HL-60 (cell line): ENCODE measurements at regions not wholly inside any gene's neighbourhood (a gene's known extent, or its start where the extent isn't known, plus 50 kb on each side); places are given as distances from the start of the nearest gene placed in this dataset.

Experiments used
- DNase-seq, 2 experiments: peaks; one replicate each; pipeline ENCODE4 v3.0.0-alpha.2; 2010 to 2020; ENCODE audit warnings: low read depth in 1 of 2, low spot score in 1 of 2
- H3K27ac ChIP-seq: fragments of 250-450 bp; sonication (Bioruptor Pico); replicated peaks from 2 replicates; pipeline ENCODE4 v1.5.1; 2020; ENCODE audit warnings: mild to moderate bottlenecking, moderate library complexity
- H3K27me3 ChIP-seq: fragments of 250-450 bp; sonication (Bioruptor Pico); 2 replicates; pipeline ENCODE4 v1.5.1; 2021; ENCODE audit warnings: mild to moderate bottlenecking, moderate library complexity; ENCODE audit not compliant: insufficient read depth, poor library complexity, severe bottlenecking
- H3K4me3 ChIP-seq: replicated peaks from 2 replicates; pipeline ENCODE4 v1.5.1; 2011; ENCODE audit warnings: mild to moderate bottlenecking, control low read depth, low read length; ENCODE audit not compliant: insufficient read depth
- GABPA ChIP-seq: IDR thresholded peaks from 2 replicates; pipeline ENCODE4 v1.6.1; 2012; ENCODE audit warnings: low read depth
- POLR2AphosphoS5 ChIP-seq: IDR thresholded peaks from 2 replicates; pipeline ENCODE4 v1.6.1; 2012; ENCODE audit warnings: low read depth
- SPI1 ChIP-seq: IDR thresholded peaks from 2 replicates; pipeline ENCODE4 v1.6.1; 2012; ENCODE audit warnings: low read depth, mild to moderate bottlenecking, borderline replicate concordance
- TF ChIP-seq, protein P1 (sequence below): IDR thresholded peaks from one replicate; pipeline ENCODE4 v1.5.1; 2011; ENCODE audit warnings: low read length, control low read depth, inconsistent platforms; ENCODE audit not compliant: insufficient read depth
- TF ChIP-seq, protein P2 (sequence below): IDR thresholded peaks from 2 replicates; pipeline ENCODE4 v1.6.1; 2012; ENCODE audit warnings: low read depth; ENCODE audit not compliant: insufficient replicate concordance

DNA sequence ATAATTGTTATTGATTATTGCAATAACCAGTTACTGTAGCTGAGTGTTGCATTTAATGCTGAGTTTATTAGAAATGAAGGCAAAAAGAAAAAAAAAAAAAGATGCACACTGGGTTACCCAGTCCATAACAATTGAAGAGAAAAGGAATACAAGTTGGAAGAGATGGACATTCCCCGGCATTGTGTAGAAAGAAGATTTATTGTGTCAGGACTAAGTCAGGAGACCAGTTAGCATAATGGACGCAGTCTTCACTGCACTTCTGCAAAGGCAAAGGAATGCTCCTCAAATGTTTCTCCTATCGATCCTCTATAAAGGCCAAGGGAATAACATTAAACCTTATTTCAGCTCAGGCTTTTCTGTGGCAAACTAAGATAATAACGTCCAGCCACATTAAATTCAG, 157.8 kb downstream of the INSIG2 start:
- Histone ChIP-seq H3K4me3 (no peak overlapping the region), H3K27ac (no peak overlapping the region), H3K27me3 (no peaks in the 10 kb centered on the region)
- no peak for TF ChIP-seq POLR2AphosphoS5
- TF ChIP-seq, protein P1, sequence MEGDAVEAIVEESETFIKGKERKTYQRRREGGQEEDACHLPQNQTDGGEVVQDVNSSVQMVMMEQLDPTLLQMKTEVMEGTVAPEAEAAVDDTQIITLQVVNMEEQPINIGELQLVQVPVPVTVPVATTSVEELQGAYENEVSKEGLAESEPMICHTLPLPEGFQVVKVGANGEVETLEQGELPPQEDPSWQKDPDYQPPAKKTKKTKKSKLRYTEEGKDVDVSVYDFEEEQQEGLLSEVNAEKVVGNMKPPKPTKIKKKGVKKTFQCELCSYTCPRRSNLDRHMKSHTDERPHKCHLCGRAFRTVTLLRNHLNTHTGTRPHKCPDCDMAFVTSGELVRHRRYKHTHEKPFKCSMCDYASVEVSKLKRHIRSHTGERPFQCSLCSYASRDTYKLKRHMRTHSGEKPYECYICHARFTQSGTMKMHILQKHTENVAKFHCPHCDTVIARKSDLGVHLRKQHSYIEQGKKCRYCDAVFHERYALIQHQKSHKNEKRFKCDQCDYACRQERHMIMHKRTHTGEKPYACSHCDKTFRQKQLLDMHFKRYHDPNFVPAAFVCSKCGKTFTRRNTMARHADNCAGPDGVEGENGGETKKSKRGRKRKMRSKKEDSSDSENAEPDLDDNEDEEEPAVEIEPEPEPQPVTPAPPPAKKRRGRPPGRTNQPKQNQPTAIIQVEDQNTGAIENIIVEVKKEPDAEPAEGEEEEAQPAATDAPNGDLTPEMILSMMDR = no peak
- TF ChIP-seq SPI1 = no peak
- TF ChIP-seq, protein P2, sequence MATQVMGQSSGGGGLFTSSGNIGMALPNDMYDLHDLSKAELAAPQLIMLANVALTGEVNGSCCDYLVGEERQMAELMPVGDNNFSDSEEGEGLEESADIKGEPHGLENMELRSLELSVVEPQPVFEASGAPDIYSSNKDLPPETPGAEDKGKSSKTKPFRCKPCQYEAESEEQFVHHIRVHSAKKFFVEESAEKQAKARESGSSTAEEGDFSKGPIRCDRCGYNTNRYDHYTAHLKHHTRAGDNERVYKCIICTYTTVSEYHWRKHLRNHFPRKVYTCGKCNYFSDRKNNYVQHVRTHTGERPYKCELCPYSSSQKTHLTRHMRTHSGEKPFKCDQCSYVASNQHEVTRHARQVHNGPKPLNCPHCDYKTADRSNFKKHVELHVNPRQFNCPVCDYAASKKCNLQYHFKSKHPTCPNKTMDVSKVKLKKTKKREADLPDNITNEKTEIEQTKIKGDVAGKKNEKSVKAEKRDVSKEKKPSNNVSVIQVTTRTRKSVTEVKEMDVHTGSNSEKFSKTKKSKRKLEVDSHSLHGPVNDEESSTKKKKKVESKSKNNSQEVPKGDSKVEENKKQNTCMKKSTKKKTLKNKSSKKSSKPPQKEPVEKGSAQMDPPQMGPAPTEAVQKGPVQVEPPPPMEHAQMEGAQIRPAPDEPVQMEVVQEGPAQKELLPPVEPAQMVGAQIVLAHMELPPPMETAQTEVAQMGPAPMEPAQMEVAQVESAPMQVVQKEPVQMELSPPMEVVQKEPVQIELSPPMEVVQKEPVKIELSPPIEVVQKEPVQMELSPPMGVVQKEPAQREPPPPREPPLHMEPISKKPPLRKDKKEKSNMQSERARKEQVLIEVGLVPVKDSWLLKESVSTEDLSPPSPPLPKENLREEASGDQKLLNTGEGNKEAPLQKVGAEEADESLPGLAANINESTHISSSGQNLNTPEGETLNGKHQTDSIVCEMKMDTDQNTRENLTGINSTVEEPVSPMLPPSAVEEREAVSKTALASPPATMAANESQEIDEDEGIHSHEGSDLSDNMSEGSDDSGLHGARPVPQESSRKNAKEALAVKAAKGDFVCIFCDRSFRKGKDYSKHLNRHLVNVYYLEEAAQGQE = no peak
- TF ChIP-seq GABPA = no peak
- DNase-seq = no peak

DNA sequence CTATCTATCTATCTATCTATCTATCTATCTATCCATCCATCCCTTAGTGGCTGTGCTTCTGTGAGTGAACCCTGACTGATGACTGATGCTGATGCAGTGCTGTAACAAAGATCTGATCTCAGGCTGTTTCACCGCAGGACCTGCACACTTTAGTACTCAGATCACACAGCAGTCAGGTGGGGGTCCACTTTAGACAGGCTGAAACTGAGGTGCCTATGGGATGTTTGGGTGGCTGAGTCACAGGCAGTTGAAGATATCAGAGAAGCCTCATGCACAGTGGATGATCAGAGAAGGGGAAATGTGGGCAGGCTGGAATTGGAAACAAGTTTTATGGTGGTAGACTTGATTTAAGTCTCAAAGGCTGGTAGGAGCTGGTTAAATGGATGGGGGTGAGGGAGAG, 156.4 kb downstream of the INSIG2 start:
- TF ChIP-seq POLR2AphosphoS5 (no peak), GABPA (no peak), SPI1 (no peak)
- TF ChIP-seq, protein P2 = no peak
- TF ChIP-seq, protein P1 = no peak
- no peak for DNase-seq
- Histone ChIP-seq H3K27me3 (no peaks in the 10 kb centered on the region), H3K4me3 (no peak overlapping the region), H3K27ac (no peak overlapping the region)

DNA sequence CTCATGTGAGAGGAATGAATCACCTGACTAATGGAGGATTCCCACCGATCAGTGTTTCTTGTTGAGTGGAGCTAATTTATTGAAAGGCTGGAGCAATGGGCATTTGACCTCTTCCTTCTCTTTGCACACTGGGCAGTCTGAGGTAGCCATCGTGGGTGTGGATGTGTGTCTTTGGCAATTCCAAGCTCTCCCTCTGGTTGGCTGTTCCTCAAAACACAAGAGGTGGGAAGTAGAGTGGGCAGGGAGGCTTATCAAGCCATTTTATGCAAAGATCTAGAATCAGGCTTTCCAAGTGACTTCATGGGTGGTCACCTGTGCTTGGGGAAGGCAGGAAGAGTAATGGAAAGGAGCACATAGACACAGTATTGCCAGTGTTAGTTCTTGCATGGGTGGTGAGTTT, 154.8 kb downstream of the INSIG2 start:
- Histone ChIP-seq H3K27me3 (no peaks in the 10 kb centered on the region), H3K27ac (no peak overlapping the region), H3K4me3 (no peak overlapping the region)
- no peak for DNase-seq
- TF ChIP-seq, protein P2 = no peak
- no peak for TF ChIP-seq GABPA
- TF ChIP-seq, protein P1 = no peak
- no peak for TF ChIP-seq POLR2AphosphoS5
- TF ChIP-seq SPI1 = no peak
